GM12891 (cell line): ENCODE measurements at regions not wholly inside any gene's neighbourhood (a gene's known extent, or its start where the extent isn't known, plus 50 kb on each side); places are given as distances from the start of the nearest gene placed in this dataset.

Experiments
- POLR2A ChIP-seq: IDR thresholded peaks from 2 replicates; pipeline ENCODE4 v1.6.1; 2011; ENCODE audit warnings: low read depth, low read length, control low read depth
- POU2F2 ChIP-seq: IDR thresholded peaks from 2 replicates; pipeline ENCODE4 v1.6.1; 2011; ENCODE audit warnings: low read depth, mild to moderate bottlenecking, control low read depth, low read length, moderate library complexity
- TAF1 ChIP-seq: IDR thresholded peaks from 2 replicates; pipeline ENCODE4 v1.6.1; 2011; ENCODE audit warnings: low read depth, low read length, control low read depth

DNA sequence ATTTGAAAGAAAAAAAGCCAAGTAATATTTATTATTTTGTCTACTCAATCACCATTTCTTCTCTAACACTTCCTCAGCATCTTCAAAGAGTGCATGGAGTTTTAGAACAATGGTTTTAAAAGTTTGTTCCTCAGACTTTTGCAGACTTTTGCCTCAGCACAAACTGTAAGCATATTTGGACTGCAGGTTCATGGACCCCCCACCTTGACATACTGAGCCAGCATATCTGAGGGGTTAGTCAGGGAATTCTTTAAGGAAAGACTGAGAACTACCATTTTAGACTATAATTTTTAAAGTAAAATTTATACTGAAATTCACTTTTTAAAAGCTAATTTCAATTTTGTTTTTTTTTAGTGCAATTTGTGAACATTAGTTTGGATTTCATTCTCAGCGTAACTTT, 1676.8 kb upstream of the PCDH20 start:
- no peak for TF ChIP-seq POLR2A
- TF ChIP-seq POU2F2, result no peak
- no peak for TF ChIP-seq TAF1
